BE2C (cell line): ENCODE measurements at regions not wholly inside any gene's neighbourhood (a gene's known extent, or its start where the extent isn't known, plus 50 kb on each side); places are given as distances from the start of the nearest gene placed in this dataset.

Source experiments
- DNase-seq: peaks from one replicate; pipeline ENCODE4 v3.0.0-alpha.2; 2020
- H3K27me3 ChIP-seq: fragments of 250-450 bp; sonication (Bioruptor Pico); 2 replicates; pipeline ENCODE4 v1.5.1; 2020; ENCODE audit warnings: mild to moderate bottlenecking
- H3K36me3 ChIP-seq: fragments of 250-450 bp; sonication (Bioruptor Pico); 2 replicates; pipeline ENCODE4 v1.5.1; 2020; ENCODE audit warnings: mild to moderate bottlenecking
- H3K4me1 ChIP-seq: fragments of 250-450 bp; sonication (Bioruptor Pico); 2 replicates; pipeline ENCODE4 v1.5.1; 2020
- H3K4me3 ChIP-seq: 2 replicates; pipeline ENCODE4 v1.5.1; 2011; ENCODE audit warnings: low read depth, low read length
- H3K9me3 ChIP-seq: fragments of 250-450 bp; sonication (Bioruptor Pico); 2 replicates; pipeline ENCODE4 v1.5.1; 2020
- TF ChIP-seq, protein P1 (sequence below): IDR thresholded peaks from 2 replicates; pipeline ENCODE4 v1.5.1; 2012; ENCODE audit warnings: mild to moderate bottlenecking, low read depth, low read length

DNA sequence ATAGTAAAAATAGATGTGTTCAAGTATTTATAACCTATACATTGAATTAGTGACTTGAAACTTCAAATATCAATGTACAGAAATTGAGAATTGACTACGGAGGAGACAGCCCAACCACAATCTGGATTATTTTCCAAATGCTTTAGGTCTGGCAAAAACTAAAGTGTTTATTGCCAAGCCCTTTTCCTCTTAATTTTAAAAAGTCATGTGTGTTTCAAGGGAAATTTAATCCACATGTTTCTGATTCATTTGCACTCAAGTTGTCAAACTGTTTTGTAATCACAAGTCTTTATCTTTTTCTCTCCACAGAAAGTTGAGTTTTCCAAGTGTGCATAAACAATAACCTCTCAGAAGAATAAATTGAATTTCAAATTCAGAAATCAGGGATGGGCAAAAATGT, 350.8 kb upstream of the RSPO3 start:
- DNase-seq, result no peak
- Histone ChIP-seq H3K27me3 (no peaks in the 10 kb centered on the region), H3K9me3 (no peaks in the 10 kb centered on the region), H3K4me3 (no peak overlapping the region), H3K4me1 (no peaks in the 10 kb centered on the region), H3K36me3 (no peaks in the 10 kb centered on the region)
- TF ChIP-seq, protein P1, sequence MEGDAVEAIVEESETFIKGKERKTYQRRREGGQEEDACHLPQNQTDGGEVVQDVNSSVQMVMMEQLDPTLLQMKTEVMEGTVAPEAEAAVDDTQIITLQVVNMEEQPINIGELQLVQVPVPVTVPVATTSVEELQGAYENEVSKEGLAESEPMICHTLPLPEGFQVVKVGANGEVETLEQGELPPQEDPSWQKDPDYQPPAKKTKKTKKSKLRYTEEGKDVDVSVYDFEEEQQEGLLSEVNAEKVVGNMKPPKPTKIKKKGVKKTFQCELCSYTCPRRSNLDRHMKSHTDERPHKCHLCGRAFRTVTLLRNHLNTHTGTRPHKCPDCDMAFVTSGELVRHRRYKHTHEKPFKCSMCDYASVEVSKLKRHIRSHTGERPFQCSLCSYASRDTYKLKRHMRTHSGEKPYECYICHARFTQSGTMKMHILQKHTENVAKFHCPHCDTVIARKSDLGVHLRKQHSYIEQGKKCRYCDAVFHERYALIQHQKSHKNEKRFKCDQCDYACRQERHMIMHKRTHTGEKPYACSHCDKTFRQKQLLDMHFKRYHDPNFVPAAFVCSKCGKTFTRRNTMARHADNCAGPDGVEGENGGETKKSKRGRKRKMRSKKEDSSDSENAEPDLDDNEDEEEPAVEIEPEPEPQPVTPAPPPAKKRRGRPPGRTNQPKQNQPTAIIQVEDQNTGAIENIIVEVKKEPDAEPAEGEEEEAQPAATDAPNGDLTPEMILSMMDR, result no peak

DNA sequence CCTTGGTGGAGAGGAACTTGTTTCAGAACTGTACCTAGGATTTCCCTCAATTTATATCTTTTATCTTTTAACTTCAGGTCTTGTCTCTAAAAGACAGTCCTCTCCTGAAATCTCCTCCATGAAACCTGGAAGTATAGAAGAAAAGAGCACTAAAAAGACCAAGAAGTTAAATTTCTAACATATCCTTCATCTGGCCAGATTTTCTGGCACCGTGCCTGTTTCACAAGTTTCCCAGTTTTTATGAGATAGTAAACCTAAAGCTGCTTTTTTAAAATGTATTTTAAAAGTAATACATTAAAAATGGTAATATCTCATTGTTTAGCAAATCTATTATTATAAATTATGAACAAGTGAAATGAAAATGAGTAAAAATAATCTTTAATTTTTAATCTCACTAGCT, 348.3 kb upstream of the RSPO3 start:
- Histone ChIP-seq H3K36me3 (no peaks in the 10 kb centered on the region), H3K4me3 (no peak overlapping the region), H3K9me3 (no peaks in the 10 kb centered on the region), H3K4me1 (no peaks in the 10 kb centered on the region), H3K27me3 (peaks cover 5% of the 10 kb centered on the region; the same call in 1 of the 2 replicates)
- no peak for DNase-seq
- TF ChIP-seq, protein P1, result no peak

DNA sequence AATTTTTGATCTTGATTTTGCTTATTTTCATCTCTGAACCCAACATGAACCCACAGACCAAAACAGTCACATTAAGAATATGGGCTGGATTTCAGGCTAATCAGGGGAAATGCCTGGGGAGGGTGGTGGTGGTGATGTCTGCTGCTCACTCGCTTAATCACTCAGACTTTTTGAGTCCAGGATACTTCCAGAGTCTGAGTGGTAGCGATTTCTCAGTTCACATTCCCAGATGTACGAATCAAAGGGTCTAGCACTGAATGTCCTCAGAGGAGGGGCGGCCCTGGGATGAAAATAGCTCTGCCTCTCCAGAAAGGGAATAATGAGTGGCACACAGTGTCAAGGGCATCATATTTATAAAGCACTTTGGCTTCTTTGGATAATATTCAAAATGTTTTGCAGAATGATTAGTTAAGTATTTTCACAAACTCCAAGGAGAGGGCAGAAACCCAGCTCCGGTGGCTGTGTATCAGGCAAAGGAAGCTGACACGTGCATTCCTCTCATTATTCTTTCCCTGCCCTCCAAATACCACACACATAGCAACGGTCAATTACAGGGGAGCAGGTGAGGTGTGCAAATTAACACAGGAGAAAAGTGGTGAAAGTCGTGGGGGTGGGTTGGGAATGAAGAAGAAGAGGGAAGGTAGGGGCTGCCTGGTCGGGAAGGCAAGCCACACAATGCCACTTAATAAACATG, 345.2 kb upstream of the RSPO3 start:
- Histone ChIP-seq H3K9me3 (no peaks in the 10 kb centered on the region), H3K27me3 (peaks cover 5% of the 10 kb centered on the region; the same call in 1 of the 2 replicates), H3K4me3 (no peak overlapping the region), H3K36me3 (no peaks in the 10 kb centered on the region), H3K4me1 (no peaks in the 10 kb centered on the region)
- TF ChIP-seq, protein P1, result no peak
- no peak for DNase-seq

DNA sequence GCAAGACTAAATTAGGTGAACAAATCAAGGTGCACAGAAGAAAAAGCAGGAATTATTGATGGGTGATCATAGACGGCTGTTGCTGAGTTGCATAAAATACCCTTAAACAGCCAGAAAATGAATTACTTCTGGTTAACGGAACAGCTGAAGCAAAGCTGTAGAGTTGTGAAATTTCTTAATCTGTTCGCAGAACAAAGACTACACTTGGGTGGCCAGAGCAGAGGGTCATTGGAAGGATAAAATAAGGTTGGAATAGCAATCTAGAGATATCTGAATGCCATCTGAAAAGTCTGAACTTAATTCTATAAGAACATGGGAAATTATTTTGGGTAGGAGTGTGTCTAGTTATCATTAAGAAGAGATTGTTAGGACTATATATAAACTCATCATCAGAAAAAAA, 339.1 kb upstream of the RSPO3 start:
- H3K4me1 ChIP-seq, result no peaks in the 10 kb centered on the region
- TF ChIP-seq, protein P1, result no peak
- no peak overlapping the region for H3K4me3 ChIP-seq
- no peak for DNase-seq
- no peaks in the 10 kb centered on the region for H3K36me3 ChIP-seq
- no peaks in the 10 kb centered on the region for H3K27me3 ChIP-seq
- H3K9me3 ChIP-seq, result no peaks in the 10 kb centered on the region

DNA sequence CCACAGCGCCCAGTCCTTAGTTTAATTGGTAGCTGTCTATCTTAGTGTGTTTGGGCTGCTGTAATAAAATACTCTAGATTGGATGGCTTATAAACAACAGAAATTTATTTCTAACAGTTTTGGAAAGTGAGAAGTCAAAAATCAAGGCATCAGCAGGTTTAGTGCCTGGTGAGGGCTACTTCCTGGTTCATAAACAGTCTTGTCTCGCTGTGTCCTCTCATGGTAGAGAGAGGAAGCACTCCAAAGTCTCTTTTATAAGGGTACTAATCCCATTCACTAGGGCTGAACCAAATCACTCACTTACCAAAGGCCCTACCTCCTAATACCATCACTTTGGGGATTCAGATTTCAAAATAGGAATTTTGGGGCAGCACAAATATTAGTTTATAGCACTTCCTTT, 336.9 kb upstream of the RSPO3 start:
- DNase-seq, result no peak
- no peaks in the 10 kb centered on the region for H3K27me3 ChIP-seq
- H3K4me1 ChIP-seq, result no peaks in the 10 kb centered on the region
- no peaks in the 10 kb centered on the region for H3K36me3 ChIP-seq
- H3K9me3 ChIP-seq, result no peaks in the 10 kb centered on the region
- TF ChIP-seq, protein P1, result no peak
- no peak overlapping the region for H3K4me3 ChIP-seq

DNA sequence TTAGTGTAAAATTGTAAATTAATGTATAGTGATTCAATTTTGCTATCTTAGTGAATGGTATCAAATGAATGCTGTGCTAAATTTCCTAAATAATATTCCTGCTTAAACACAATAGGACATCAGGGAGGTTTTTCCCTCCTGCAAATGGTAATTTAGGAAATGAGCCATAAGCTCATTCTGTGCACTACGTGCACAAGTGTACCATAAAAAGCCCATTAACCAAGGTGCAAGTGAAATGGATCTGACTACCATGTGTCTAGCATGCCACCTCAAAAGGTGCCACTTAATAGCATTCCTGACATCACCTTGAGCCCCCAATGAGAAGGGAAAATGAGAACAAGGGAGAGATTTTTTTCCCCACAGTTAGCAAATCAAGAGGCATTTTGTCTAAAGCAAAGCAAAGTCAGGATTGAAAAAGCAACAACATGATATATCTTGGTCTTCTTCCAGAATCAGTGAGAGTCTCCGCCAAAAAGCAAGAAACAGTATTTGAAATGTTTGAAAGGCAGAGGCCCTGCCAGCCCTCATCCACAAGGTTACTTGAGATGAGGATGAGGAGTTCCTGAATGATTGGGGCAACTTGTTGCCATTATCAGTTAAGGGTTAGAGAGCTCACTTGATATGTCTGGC, 334.2 kb upstream of the RSPO3 start:
- Histone ChIP-seq H3K4me1 (no peaks in the 10 kb centered on the region), H3K36me3 (no peaks in the 10 kb centered on the region), H3K27me3 (no peaks in the 10 kb centered on the region), H3K9me3 (no peaks in the 10 kb centered on the region), H3K4me3 (no peak overlapping the region)
- DNase-seq, result no peak
- TF ChIP-seq, protein P1, result no peak
